Activated T-helper 17 cell treated with anti-CD3 and anti-CD28 coated beads, Interleukin-2, amount 50 U/mL, for 72 hours (primary cell): ENCODE measurements at regions not wholly inside any gene's neighbourhood (a gene's known extent, or its start where the extent isn't known, plus 50 kb on each side); places are given as distances from the start of the nearest gene placed in this dataset.

ENCODE experiments used
- ATAC-seq: fragments of 150-1000 bp; cut with Tn5 transposase; replicated peaks from 2 replicates; pipeline ENCODE4 v1.10.0; 2021; ENCODE audit warnings: mild to moderate bottlenecking, moderate library complexity
- H3K27ac Mint-ChIP-seq: one replicate; pipeline ENCODE4 v1.8.0; 2022; ENCODE audit warnings: mixed read lengths
- H3K27me3 Mint-ChIP-seq: one replicate; pipeline ENCODE4 v1.8.0; 2022; ENCODE audit warnings: mixed read lengths
- H3K36me3 Mint-ChIP-seq: one replicate; pipeline ENCODE4 v1.8.0; 2022; ENCODE audit warnings: low read depth, mild to moderate bottlenecking, mixed read lengths
- H3K4me1 Mint-ChIP-seq: one replicate; pipeline ENCODE4 v1.8.0; 2022; ENCODE audit warnings: mixed read lengths
- H3K4me3 Mint-ChIP-seq: one replicate; pipeline ENCODE4 v1.8.0; 2022; ENCODE audit warnings: mild to moderate bottlenecking, mixed read lengths
- H3K9me3 Mint-ChIP-seq: one replicate; pipeline ENCODE4 v1.8.0; 2022; ENCODE audit warnings: mixed read lengths

DNA sequence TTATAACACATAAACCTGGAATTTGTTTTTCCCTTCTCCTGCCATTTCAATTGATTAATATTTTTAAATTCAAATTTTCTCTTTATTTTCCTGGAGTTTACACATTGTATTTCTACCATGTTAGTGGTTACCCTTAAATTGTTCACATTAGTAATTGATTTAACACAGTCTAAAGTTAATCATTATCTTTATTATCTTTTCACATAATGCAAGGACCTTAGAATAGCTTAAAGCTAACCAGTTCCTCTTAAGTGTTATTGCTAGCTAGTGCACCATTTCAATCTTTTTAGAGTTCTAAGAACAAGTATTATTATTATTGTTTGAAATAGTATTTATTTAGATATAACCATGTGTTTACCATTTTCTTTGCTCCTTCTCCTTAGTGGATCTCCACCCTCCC is 251.2 kb upstream of the FBXL7 start:
- no peaks in the 10 kb centered on the region for H3K4me1 Mint-ChIP-seq
- H3K27me3 Mint-ChIP-seq, result no peaks in the 10 kb centered on the region
- no peaks in the 10 kb centered on the region for H3K36me3 Mint-ChIP-seq
- no peak for ATAC-seq
- peaks cover 17% of the 10 kb centered on the region for H3K9me3 Mint-ChIP-seq
- H3K4me3 Mint-ChIP-seq, result no peak overlapping the region
- H3K27ac Mint-ChIP-seq, result no peak overlapping the region

DNA sequence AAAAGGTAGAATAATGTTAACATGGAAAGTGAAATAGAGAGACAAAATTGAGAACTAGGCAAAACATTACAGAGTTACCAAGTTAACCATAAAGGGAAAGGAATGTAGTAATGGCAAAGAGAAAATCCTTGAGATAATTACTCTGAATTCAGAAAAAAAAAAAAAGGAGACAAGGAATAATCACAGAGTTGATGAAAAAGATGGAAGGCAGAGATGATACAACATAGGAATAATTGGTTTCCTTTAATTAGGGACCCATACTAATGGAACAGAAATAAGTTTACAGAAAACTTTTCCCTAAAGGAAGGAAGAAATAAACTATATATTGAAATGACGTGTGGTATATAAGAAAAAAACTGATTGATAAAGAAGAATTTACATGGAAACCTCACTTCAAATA is 254.1 kb upstream of the FBXL7 start:
- H3K4me1 Mint-ChIP-seq, result no peaks in the 10 kb centered on the region
- no peaks in the 10 kb centered on the region for H3K27me3 Mint-ChIP-seq
- no peak overlapping the region for H3K4me3 Mint-ChIP-seq
- no peak for ATAC-seq
- no peak overlapping the region for H3K27ac Mint-ChIP-seq
- H3K9me3 Mint-ChIP-seq, result peaks cover 17% of the 10 kb centered on the region
- no peaks in the 10 kb centered on the region for H3K36me3 Mint-ChIP-seq

DNA sequence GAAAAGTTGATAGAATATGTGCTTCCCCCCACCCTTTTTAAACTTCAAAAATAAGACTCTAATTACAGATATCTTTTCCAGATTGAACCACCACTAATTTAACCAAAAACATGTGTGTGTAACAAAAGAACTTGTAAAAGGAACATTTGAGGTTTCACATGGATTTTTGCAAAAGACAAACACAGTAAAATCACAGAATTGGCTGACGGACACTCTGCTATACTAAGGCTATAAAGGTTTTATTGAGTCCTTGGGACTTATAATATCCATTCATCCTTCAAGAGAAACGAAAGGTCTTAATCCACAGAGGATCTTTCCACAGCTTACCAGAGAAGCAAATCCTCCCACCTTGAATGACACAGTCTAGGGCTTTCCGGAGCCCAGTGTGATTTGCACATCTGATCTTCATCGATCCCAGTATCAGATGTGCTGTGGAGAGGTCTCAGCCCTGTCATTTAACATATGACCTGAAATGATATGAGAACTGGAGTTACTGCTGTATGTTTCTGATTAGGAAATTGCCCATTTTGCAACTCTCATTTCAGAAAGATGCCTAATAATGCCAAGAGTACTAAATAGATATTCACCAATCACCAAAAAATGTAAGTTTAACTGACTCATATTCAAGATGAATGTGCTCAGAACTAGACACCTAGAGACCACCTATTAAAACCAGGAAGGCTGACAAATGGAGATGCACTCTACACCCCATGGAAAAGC is 256.5 kb upstream of the FBXL7 start:
- no peaks in the 10 kb centered on the region for H3K27me3 Mint-ChIP-seq
- no peaks in the 10 kb centered on the region for H3K36me3 Mint-ChIP-seq
- peaks cover 16% of the 10 kb centered on the region for H3K9me3 Mint-ChIP-seq
- H3K27ac Mint-ChIP-seq, result no peak overlapping the region
- H3K4me3 Mint-ChIP-seq, result no peak overlapping the region
- ATAC-seq, result no peak
- no peaks in the 10 kb centered on the region for H3K4me1 Mint-ChIP-seq

DNA sequence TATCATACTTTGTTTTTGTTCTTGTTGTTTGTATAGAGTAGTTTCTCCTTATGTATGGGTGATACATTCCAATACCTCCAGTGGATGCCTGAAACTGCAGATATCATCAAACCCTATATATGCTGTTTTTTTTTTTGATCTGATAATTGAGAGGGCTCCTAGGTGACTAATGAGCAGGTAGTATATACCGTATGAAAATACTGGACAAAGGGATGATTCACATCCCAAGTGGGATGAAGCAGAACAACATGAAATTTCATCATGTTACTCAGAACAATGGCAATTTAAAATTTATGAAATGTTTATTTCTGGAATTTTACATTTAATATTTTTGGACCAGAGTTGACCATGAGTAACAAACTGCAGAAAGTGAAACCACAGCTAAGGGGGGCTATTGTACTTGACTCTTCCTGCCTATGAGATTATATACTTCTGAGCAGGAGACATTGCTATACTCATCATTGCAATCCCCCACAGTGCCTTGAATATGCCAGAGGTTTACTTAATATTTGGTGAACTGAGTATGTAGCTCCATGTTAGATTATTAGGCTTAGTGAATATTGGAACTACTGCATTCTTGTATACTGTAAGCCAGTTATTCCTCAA is 258.7 kb upstream of the FBXL7 start:
- no peak for ATAC-seq
- Mint-ChIP-seq H3K4me3 (no peak overlapping the region), H3K36me3 (no peaks in the 10 kb centered on the region), H3K27me3 (no peaks in the 10 kb centered on the region), H3K9me3 (peaks cover 21% of the 10 kb centered on the region), H3K27ac (no peak overlapping the region), H3K4me1 (no peaks in the 10 kb centered on the region)

DNA sequence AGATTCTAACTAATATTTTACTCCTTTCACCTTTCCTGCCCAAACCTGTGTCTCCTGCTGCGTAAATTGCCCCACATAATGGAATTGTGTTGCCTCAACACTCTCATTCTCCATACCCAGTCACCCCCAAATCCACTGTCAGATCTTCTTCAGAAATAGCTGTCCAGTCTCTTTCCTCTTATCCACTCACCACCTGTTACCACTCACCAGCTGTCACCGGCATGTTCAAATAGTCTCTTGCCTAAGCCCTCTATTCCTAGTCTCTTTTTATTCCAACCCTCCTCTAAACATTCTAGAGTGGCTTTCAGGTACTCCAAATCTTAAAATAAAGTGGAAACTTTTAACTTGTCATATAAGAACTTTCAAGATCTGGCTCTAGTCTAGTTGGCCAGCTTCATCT is 262.0 kb upstream of the FBXL7 start:
- ATAC-seq, result no peak
- Mint-ChIP-seq H3K4me1 (no peaks in the 10 kb centered on the region), H3K4me3 (no peak overlapping the region), H3K27ac (no peak overlapping the region), H3K36me3 (no peaks in the 10 kb centered on the region), H3K27me3 (no peaks in the 10 kb centered on the region), H3K9me3 (peaks cover 11% of the 10 kb centered on the region)

DNA sequence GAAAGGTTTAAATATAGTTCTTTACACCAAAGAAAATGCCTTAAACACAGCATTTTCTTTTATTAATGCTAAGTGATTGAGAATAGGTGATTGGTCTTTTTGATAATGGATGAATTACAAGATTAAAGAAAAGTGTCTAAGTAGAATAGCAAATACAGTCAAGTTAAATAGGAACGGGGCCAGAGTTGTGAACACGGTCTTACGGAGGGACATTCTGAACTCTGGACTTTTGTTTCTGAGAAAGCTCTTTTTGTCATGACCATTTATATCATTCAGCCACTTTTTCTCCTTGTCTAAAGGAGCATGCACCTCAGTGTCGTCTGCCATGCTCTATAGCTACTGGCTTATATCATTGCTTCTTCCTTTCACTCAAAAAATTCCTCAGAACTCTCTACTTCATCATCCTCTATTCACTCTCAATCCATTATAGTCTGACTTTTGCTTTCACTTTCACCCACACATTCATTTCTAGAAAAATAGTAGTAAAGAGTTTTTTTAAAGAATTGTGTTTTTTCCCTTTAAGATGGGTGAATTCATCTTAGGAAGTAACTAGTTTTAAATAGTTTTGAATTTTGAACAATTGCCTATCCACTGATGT is 263.0 kb upstream of the FBXL7 start:
- ATAC-seq, result no peak
- peaks cover 14% of the 10 kb centered on the region for H3K9me3 Mint-ChIP-seq
- H3K36me3 Mint-ChIP-seq, result no peaks in the 10 kb centered on the region
- H3K27me3 Mint-ChIP-seq, result no peaks in the 10 kb centered on the region
- no peaks in the 10 kb centered on the region for H3K4me1 Mint-ChIP-seq
- no peak overlapping the region for H3K4me3 Mint-ChIP-seq
- no peak overlapping the region for H3K27ac Mint-ChIP-seq

DNA sequence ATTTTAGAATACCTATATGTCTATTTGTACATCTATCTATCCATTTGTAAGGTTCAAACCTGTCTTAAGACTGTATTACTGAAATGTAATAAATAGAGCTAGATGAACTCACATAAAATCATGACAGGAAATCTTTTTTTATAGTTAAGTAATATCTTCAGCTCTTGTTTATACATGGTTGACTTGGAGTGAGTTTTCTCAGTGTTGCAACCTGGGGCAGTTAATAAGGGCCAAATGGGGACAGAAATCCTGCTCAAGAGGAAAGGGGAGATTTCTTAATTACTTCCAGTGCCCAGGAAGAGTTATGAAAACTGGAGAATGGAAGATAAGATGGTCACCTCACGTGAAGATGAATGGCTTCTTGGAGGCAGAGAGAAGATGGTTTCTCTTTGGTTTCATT is 265.1 kb upstream of the FBXL7 start:
- Mint-ChIP-seq H3K4me3 (no peak overlapping the region), H3K36me3 (no peaks in the 10 kb centered on the region), H3K4me1 (no peaks in the 10 kb centered on the region), H3K9me3 (peaks cover 14% of the 10 kb centered on the region), H3K27ac (no peak overlapping the region), H3K27me3 (no peaks in the 10 kb centered on the region)
- no peak for ATAC-seq

DNA sequence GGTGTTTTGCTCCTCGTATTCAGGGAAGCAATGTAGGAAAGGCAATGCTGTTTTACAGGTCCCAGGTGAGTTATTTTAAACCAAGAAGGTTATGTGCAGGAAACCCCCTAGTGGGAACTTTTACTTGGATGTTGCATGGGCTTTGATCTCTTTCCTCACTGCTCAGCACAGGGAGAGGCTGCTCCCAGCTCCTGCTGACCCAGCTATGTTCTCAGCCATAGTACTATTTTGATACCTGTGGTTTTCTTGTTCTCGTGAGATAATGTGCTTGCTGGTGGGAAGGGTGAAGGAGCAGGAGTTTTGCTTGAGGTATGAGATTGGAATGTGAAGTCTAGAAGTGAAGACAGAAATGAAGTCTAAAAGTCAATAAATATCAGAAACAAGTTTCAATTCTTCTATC is 265.6 kb upstream of the FBXL7 start:
- no peak for ATAC-seq
- H3K4me3 Mint-ChIP-seq, result no peak overlapping the region
- no peaks in the 10 kb centered on the region for H3K4me1 Mint-ChIP-seq
- no peaks in the 10 kb centered on the region for H3K27me3 Mint-ChIP-seq
- H3K9me3 Mint-ChIP-seq, result peaks cover 14% of the 10 kb centered on the region
- no peaks in the 10 kb centered on the region for H3K36me3 Mint-ChIP-seq
- H3K27ac Mint-ChIP-seq, result no peak overlapping the region

DNA sequence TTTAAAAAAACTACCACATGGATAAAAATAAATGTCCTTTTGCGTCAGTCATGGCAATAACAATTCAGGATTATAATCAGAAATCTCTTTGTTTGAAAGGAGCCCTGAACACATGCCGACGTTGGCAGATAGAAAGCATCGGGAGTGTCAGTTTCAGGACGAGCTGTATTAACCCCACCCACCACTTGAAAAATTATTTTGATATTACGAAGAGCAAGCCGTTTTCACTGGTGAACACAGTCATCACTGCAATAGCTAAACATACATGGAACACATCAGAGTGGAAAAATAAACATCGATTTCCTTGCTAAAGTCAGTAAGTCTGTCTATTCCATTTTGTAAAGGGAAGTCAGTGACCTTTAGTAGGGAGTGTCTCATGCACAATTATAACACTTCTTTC is 266.4 kb upstream of the FBXL7 start:
- Mint-ChIP-seq H3K9me3 (peaks cover 11% of the 10 kb centered on the region), H3K27me3 (no peaks in the 10 kb centered on the region), H3K4me1 (no peaks in the 10 kb centered on the region), H3K36me3 (no peaks in the 10 kb centered on the region), H3K27ac (no peak overlapping the region), H3K4me3 (no peak overlapping the region)
- ATAC-seq, result no peak

DNA sequence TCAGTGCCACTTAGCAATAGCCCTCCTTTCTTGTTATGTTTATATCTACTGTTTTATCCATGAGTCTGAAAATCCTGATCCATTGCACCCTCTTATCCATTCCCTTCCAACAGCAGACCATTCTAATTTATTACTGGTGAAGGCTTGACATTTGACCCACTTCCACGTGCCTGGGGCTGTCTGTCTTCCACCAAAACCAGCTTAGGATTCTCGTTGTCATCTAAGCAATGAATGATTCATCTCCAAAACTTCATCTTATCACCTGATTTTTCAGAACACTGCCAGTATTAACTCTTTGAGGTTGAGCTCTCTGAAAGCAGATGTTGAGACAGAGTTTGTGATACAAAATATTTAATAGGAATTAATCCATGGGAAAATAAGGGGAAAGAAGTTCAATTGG is 277.8 kb upstream of the FBXL7 start:
- Mint-ChIP-seq H3K4me3 (no peak overlapping the region), H3K27me3 (no peaks in the 10 kb centered on the region)

DNA sequence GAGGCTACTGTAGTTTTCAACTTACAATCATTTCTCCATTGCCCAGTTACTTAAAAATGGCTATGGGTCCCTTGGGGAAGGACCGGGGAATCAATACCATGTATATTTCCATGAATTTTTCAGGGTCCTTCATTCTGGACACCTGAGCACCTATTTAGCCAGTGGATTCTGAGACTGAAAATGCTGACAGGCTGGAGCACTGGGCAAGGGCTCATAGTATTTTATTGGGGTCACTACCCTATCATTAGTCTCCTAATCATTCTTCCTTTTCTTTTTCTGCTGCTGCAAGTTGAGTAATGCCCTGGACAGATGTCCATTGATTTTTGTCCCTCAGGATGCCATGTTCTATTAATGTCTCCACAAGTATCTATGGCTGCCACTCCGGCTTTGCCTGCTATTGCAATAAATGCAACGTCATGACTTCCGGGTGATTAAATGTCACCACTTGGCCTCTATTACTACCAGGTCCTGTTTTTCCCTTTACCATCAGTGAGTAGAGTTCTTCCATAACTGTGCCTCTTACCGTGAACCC is 279.3 kb upstream of the FBXL7 start:
- Mint-ChIP-seq H3K36me3 (no peaks in the 10 kb centered on the region), H3K27ac (no peak overlapping the region), H3K9me3 (peaks cover 17% of the 10 kb centered on the region), H3K27me3 (no peaks in the 10 kb centered on the region), H3K4me1 (no peaks in the 10 kb centered on the region), H3K4me3 (no peak overlapping the region)
- no peak for ATAC-seq

More for the DNA sequence above, 277.8 kb upstream of the FBXL7 start:
- H3K9me3 Mint-ChIP-seq, result peaks cover 12% of the 10 kb centered on the region
- H3K4me1 Mint-ChIP-seq, result no peaks in the 10 kb centered on the region
- no peaks in the 10 kb centered on the region for H3K36me3 Mint-ChIP-seq
- no peak for ATAC-seq
- H3K27ac Mint-ChIP-seq, result no peak overlapping the region

DNA sequence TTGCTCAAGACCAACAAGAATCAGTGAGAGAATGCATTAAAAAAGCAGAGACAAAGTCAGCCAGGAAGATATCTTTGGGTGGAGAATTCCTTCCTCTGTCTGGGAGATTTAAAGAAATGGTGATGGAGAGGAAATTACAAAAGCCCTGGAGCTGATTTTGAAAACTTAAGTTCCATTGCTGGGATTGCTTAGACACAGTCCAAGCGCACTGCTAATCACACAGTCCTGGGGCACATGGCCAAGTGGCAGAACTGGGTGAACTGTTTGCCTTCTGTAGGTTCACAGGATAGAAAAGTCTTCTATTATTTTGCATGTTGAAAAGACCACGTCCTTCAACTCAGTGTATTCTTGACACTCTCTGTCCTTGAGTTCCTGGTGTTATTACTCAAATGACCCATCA is 284.9 kb upstream of the FBXL7 start:
- H3K4me3 Mint-ChIP-seq, result no peak overlapping the region
- H3K4me1 Mint-ChIP-seq, result no peaks in the 10 kb centered on the region

DNA sequence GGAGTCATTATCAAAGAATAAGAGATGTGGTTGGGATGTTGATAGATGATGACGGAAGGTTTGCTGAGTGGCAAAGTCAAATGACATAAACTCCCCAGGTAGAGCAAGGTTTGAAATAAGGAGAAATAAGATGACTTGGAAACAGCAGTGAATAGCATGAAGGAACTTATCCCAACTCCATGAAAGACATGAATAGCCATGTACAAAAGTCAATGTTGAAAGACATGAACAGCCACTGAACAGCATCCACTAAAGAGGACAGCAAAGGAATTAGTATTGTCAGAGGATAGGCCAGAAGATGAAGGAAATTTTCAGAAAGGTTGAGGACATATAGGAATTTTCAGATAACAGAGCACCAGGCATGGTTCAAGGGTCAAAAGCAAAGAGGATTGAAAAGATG is 286.0 kb upstream of the FBXL7 start:
- no peak overlapping the region for H3K4me3 Mint-ChIP-seq
- H3K4me1 Mint-ChIP-seq, result no peaks in the 10 kb centered on the region
- ATAC-seq, result no peak
- H3K36me3 Mint-ChIP-seq, result no peaks in the 10 kb centered on the region
- H3K9me3 Mint-ChIP-seq, result peaks cover 9% of the 10 kb centered on the region
- no peaks in the 10 kb centered on the region for H3K27me3 Mint-ChIP-seq
- H3K27ac Mint-ChIP-seq, result no peak overlapping the region

More for the DNA sequence above, 284.9 kb upstream of the FBXL7 start:
- ATAC-seq, result no peak
- Mint-ChIP-seq H3K9me3 (peaks cover 9% of the 10 kb centered on the region), H3K27me3 (no peaks in the 10 kb centered on the region), H3K36me3 (no peaks in the 10 kb centered on the region), H3K27ac (no peak overlapping the region)

DNA sequence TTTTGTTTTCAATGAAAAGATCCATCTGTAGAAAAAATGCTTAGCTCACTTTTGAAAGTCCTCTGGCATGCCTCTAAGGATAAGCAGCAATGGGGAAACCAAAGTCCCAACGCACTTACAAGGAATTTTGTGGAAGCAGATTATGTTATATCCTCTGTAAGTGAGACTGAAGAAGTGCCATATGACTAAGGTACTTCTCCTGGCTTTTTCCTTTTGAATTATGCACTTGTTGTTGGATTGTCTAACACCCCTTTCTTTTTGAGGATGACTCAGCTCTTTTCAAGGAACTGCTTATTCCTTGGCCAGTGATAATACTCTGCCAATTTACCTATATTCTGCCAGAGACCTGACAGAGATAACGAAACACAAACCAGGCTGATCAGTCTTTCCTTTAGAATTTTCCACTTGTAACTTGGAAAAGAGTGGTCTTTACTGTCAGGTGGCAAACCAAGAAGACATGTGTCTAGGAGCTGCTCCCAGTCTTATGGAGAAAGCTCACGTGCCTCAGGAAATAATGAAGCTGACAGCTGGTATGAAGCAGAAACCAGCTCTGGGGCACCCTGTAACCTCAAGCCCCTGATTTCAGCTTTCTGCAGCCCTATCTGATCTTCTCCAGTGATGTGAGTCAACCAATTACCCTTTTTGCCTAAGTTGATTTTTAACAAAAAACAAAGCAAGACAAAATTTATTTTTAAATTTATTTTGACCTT is 290.8 kb upstream of the FBXL7 start:
- H3K36me3 Mint-ChIP-seq, result no peaks in the 10 kb centered on the region
- ATAC-seq, result no peak
- H3K4me3 Mint-ChIP-seq, result no peak overlapping the region
- H3K4me1 Mint-ChIP-seq, result no peaks in the 10 kb centered on the region
- H3K27ac Mint-ChIP-seq, result no peak overlapping the region
- H3K27me3 Mint-ChIP-seq, result no peaks in the 10 kb centered on the region
- peaks cover 9% of the 10 kb centered on the region for H3K9me3 Mint-ChIP-seq

DNA sequence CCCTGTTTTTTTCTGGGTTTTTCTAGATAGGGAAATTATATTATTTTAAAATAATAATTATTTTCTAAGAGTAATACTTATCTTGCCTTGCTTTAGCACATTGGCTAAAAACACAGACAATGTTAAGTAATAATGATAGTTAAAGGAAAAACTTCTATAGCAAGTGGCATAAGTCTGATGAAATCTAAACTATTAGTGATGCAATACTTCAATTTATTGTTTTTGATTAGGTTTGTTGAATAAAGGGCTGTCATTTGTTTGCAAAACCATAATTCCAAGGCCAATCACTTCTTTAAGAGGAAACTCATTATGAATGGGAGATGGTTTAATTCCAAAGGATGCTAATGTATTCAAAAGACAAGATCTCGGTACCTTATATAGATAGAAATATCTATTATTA is 293.8 kb upstream of the FBXL7 start:
- Mint-ChIP-seq H3K27ac (no peak overlapping the region), H3K9me3 (peaks cover 24% of the 10 kb centered on the region), H3K36me3 (no peaks in the 10 kb centered on the region), H3K27me3 (no peaks in the 10 kb centered on the region), H3K4me3 (no peak overlapping the region), H3K4me1 (no peaks in the 10 kb centered on the region)
- no peak for ATAC-seq
